ENCODE measurements at regions not wholly inside any gene's neighbourhood (a gene's known extent, or its start where the extent isn't known, plus 50 kb on each side); places are given as distances from the start of the nearest gene placed in this dataset.

- ATAC-seq (ENCODE audit: low read depth) = no peak
- H3K9me3 Mint-ChIP-seq = peaks cover 7% of the 10 kb centered on the region
Measured at GRCh38 chr17:71260366-71260940, 860.4 kb upstream of the SOX9 start.

GRCh38 chr17:71262586-71262985 lies 858.2 kb upstream of the SOX9 start:
- Mint-ChIP-seq H3K27ac (no peak overlapping the region), H3K9me3 (peaks cover 14% of the 10 kb centered on the region), H3K4me1 (no peaks in the 10 kb centered on the region), H3K4me3 (no peak overlapping the region), H3K27me3 (no peaks in the 10 kb centered on the region), H3K36me3 (no peaks in the 10 kb centered on the region)
- DNase-seq (no peak), ATAC-seq (ENCODE audit: low read depth) (no peak)
- POLR2A ChIA-PET = no interaction called here

More at GRCh38 chr17:71260366-71260940, 860.4 kb upstream of the SOX9 start:
- POLR2A ChIA-PET = no interaction called here
- no peak for DNase-seq
- Mint-ChIP-seq H3K4me1 (no peaks in the 10 kb centered on the region), H3K36me3 (no peaks in the 10 kb centered on the region), H3K4me3 (no peak overlapping the region), H3K27ac (no peak overlapping the region), H3K27me3 (no peaks in the 10 kb centered on the region)

DNA sequence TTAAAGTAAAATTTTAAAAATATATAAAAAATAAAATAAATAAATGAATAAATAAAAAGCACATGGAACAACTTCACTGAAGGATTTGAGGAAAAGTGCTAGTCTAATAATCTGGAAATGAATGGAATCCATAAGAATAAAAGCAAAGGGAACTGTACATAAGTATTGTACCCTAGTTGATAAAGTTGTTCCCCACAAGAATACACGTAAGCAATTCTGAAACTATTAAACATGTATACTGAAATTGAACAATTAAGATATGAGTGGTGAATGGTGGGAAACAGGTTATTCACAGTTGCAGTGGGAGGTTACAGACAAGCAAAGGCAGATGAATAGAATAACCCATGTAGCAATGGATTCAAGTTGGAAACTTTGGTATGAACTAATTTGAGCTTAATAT lies 853.2 kb upstream of the SOX9 start:
- Mint-ChIP-seq H3K9me3 (peaks cover 16% of the 10 kb centered on the region), H3K27me3 (no peaks in the 10 kb centered on the region), H3K36me3 (no peaks in the 10 kb centered on the region), H3K4me1 (no peaks in the 10 kb centered on the region), H3K27ac (no peak overlapping the region), H3K4me3 (no peak overlapping the region)
- DNase-seq (no peak), ATAC-seq (ENCODE audit: low read depth) (no peak)
- POLR2A ChIA-PET = no interaction called here

DNA sequence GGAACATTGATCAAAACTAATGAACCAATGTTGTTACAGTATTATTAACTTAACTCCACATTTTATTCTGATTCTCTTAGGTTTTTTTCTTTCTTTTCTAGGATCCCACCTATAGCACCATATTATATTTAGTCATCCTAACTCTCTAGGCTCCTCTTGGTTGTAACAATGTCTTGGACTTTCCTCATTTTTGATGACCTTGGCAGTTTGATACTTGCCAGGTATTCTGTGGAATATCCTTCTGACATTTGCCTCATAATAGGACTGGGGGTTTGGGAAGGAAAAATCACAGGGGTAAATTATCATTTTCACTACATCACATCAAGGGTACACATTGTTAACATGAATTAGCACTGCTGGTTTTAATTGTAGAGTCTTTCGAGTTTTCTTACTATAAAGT lies 851.6 kb upstream of the SOX9 start:
- no peaks in the 10 kb centered on the region for H3K27me3 Mint-ChIP-seq
- no peak overlapping the region for H3K27ac Mint-ChIP-seq
- ATAC-seq (ENCODE audit: low read depth) (no peak), DNase-seq (no peak)
- POLR2A ChIA-PET = no interaction called here
- no peaks in the 10 kb centered on the region for H3K4me1 Mint-ChIP-seq
- peaks cover 16% of the 10 kb centered on the region for H3K9me3 Mint-ChIP-seq
- H3K4me3 Mint-ChIP-seq = no peak overlapping the region
- no peaks in the 10 kb centered on the region for H3K36me3 Mint-ChIP-seq

DNA sequence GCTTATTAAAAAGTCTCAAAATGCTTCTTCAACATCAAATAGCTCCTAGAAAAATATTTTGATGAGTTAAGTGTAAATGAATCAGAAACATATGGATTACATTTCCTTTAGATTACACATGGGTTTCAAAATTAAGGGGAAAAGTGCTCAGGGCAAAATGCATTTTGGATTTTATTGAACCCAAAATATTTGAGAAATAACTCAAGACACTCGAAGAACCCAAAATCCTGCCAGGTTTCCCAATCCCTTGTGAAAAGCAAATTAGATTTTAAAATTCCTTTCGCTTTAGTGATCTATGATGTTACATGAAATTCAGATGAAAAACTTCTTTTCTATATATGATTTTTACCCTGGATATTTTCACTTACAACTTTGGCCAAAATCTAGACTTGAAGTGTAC lies 847.4 kb upstream of the SOX9 start:
- Mint-ChIP-seq H3K27me3 (no peaks in the 10 kb centered on the region), H3K36me3 (no peaks in the 10 kb centered on the region), H3K4me1 (no peaks in the 10 kb centered on the region), H3K9me3 (peaks cover 7% of the 10 kb centered on the region), H3K27ac (no peak overlapping the region), H3K4me3 (no peak overlapping the region)
- DNase-seq (no peak), ATAC-seq (ENCODE audit: low read depth) (no peak)
- POLR2A ChIA-PET = no interaction called here

GRCh38 chr17:71276079-71276478 lies 844.7 kb upstream of the SOX9 start:
- no peaks in the 10 kb centered on the region for H3K27me3 Mint-ChIP-seq
- no peak overlapping the region for H3K27ac Mint-ChIP-seq
- POLR2A ChIA-PET = no interaction called here
- DNase-seq = no peak
- peaks cover 7% of the 10 kb centered on the region for H3K9me3 Mint-ChIP-seq
- H3K4me1 Mint-ChIP-seq = no peaks in the 10 kb centered on the region
- ATAC-seq (ENCODE audit: low read depth) = no peak
- H3K4me3 Mint-ChIP-seq = no peak overlapping the region
- H3K36me3 Mint-ChIP-seq = no peaks in the 10 kb centered on the region

- Mint-ChIP-seq H3K4me3 (no peak overlapping the region), H3K9me3 (no peaks in the 10 kb centered on the region), H3K4me1 (no peaks in the 10 kb centered on the region), H3K27me3 (no peaks in the 10 kb centered on the region), H3K27ac (no peak overlapping the region), H3K36me3 (no peaks in the 10 kb centered on the region)
- POLR2A ChIA-PET = no interaction called here
- DNase-seq = no peak
- ATAC-seq (ENCODE audit: low read depth) = no peak
Measured at GRCh38 chr17:71283486-71283885, 837.3 kb upstream of the SOX9 start.

DNA sequence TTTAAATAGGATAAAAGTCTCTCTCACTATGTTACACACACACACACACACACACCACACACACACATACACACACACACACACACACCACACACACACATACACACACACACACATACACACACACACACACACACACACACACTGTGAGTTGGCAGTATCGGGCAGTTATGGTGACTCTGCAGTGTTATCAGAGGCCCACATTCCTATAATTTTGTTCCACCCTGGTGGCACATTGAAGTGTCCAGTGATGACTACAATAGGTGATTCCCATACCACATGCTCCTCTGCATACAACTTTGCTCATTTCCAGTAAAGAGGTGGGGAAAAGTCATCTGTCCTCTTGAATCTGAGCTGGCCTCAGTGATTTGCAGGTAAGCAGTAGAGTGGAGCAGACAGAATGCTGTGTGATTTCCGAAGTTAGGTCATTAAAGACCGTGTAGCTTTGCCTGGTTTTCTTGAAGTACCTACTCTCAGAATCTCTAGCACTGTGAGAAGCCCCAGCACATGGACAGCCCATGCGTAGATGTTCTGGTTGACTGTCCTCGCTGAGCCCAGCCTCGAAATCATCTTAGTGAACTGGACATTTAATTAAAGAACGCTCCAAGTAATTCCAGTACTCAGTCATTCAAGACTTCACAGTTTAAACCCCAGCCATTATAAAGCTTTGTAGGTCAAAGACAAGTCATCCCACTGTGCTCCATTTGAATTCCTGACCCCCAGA lies 836.6 kb upstream of the SOX9 start:
- no peak for DNase-seq
- POLR2A ChIA-PET = no interaction called here
- Mint-ChIP-seq H3K4me1 (no peaks in the 10 kb centered on the region), H3K27me3 (no peaks in the 10 kb centered on the region), H3K27ac (no peak overlapping the region), H3K36me3 (no peaks in the 10 kb centered on the region), H3K9me3 (peaks cover 1% of the 10 kb centered on the region), H3K4me3 (no peak overlapping the region)
- ATAC-seq (ENCODE audit: low read depth) = no peak

DNA sequence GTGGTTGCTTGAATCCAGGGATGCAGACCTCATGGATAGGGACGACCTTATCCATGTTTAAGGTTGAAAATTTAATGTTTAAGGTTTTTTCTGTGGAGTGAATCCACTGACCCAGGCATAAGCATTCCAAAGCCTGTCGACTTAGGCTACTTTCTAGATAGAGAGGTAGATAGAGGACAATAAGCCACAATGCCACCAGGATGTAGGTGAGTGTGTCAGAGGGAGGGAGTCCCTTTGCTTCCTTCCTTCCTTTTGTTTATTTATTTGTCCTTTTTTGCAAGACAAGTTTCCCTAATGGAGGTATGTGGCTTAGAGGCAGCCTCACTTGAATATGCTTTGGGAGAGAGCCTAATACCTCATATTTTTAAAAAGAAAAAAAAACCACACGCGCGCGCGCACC lies 834.2 kb upstream of the SOX9 start:
- H3K27me3 Mint-ChIP-seq = no peaks in the 10 kb centered on the region
- no peak overlapping the region for H3K27ac Mint-ChIP-seq
- no peaks in the 10 kb centered on the region for H3K36me3 Mint-ChIP-seq

DNA sequence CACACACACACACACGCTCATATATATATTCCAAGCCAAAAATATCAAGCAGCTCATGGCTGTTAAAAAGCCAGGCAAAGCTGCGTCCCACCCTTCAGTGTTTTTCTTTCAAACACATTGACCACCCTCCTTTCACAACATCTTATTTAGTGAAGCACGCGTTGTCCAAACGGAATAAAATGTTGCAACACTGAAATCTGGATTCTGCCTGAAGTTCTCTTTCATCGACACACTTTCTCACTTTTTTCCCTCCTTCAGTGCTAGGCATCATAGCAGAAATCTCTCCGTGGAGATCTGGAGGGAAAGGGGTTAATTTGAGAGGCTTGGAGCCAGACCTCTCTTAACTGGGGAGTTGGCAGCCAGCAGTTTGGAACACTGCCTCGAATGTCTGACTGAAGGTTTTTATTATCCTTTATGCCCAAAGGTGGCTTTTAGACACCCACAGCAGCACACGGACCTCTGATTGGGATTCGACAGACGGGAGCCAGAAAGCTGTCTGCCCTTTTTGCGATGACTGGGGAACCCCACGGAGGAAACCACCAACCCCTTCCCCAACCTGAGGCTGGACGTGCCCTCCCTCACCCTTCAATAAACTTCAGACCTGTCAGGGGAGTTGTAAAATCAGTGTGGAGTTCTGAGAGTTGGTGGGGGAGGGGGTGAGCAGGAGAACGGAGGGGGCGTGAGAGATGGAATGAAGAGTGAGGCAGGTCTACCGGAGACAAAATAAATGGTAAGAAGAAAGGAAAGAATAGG lies 833.6 kb upstream of the SOX9 start:
- no peak for ATAC-seq (ENCODE audit: low read depth)
- no peaks in the 10 kb centered on the region for H3K36me3 Mint-ChIP-seq
- no peak overlapping the region for H3K4me3 Mint-ChIP-seq
- H3K27me3 Mint-ChIP-seq = no peaks in the 10 kb centered on the region
- peaks cover 1% of the 10 kb centered on the region for H3K9me3 Mint-ChIP-seq
- no peaks in the 10 kb centered on the region for H3K4me1 Mint-ChIP-seq
- DNase-seq = no peak
- POLR2A ChIA-PET = no interaction called here
- H3K27ac Mint-ChIP-seq = no peak overlapping the region

More for the DNA sequence above, 834.2 kb upstream of the SOX9 start:
- H3K4me1 Mint-ChIP-seq = no peaks in the 10 kb centered on the region
- no peak overlapping the region for H3K4me3 Mint-ChIP-seq
- H3K9me3 Mint-ChIP-seq = peaks cover 1% of the 10 kb centered on the region
- POLR2A ChIA-PET = no interaction called here
- no peak for ATAC-seq (ENCODE audit: low read depth)
- no peak for DNase-seq

GRCh38 chr17:71292006-71292405 lies 828.8 kb upstream of the SOX9 start:
- H3K4me1 Mint-ChIP-seq = no peaks in the 10 kb centered on the region
- H3K36me3 Mint-ChIP-seq = no peaks in the 10 kb centered on the region
- DNase-seq (no peak), ATAC-seq (ENCODE audit: low read depth) (no peak)
- no peaks in the 10 kb centered on the region for H3K27me3 Mint-ChIP-seq
- H3K27ac Mint-ChIP-seq = no peak overlapping the region
- no peak overlapping the region for H3K4me3 Mint-ChIP-seq
- peaks cover 6% of the 10 kb centered on the region for H3K9me3 Mint-ChIP-seq
- POLR2A ChIA-PET = no interaction called here

- Mint-ChIP-seq H3K36me3 (no peaks in the 10 kb centered on the region), H3K27me3 (no peaks in the 10 kb centered on the region), H3K9me3 (peaks cover 7% of the 10 kb centered on the region), H3K27ac (no peak overlapping the region), H3K4me3 (no peak overlapping the region), H3K4me1 (no peaks in the 10 kb centered on the region)
- ATAC-seq (ENCODE audit: low read depth) = no peak
- POLR2A ChIA-PET = no interaction called here
- DNase-seq = no peak
Measured at GRCh38 chr17:71296005-71296404, 824.8 kb upstream of the SOX9 start.

DNA sequence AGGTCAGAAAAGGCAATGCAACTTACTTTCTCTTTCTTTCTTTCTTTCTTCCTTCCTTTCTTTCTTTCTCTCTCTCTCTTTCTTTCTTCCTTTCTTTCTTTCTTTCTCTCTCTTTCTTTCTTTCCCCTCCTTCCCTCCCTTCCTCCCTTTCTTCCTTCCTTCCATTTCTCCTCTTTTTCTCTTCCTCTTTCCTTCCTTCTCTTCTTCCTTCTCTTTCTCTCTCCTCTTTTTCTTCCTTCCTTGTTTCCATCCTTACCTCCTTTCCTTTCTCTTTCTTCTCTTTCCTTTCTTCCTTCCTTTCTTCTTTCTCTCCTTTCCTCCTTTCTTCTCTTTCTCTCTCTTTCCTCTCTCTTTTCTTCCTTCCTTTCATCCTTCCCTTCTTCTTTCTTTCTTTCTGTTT lies 819.8 kb upstream of the SOX9 start:
- DNase-seq = no peak
- ATAC-seq (ENCODE audit: low read depth) = no peak
- no peaks in the 10 kb centered on the region for H3K4me1 Mint-ChIP-seq
- POLR2A ChIA-PET = no interaction called here
- H3K9me3 Mint-ChIP-seq = peaks cover 9% of the 10 kb centered on the region
- H3K4me3 Mint-ChIP-seq = no peak overlapping the region
- H3K27ac Mint-ChIP-seq = no peak overlapping the region
- no peaks in the 10 kb centered on the region for H3K27me3 Mint-ChIP-seq
- H3K36me3 Mint-ChIP-seq = no peaks in the 10 kb centered on the region
